Left renal pelvis (tissue), 4 donors: ENCODE measurements at regions not wholly inside any gene's neighbourhood (a gene's known extent, or its start where the extent isn't known, plus 50 kb on each side); places are given as distances from the start of the nearest gene placed in this dataset.

ENCODE experiments used
- DNase-seq, 4 donors: peaks; one replicate each; pipeline ENCODE4 v3.0.0-alpha.2; 2013; ENCODE audit warnings: low read depth in 4 of 4, low spot score in 3 of 4

DNA sequence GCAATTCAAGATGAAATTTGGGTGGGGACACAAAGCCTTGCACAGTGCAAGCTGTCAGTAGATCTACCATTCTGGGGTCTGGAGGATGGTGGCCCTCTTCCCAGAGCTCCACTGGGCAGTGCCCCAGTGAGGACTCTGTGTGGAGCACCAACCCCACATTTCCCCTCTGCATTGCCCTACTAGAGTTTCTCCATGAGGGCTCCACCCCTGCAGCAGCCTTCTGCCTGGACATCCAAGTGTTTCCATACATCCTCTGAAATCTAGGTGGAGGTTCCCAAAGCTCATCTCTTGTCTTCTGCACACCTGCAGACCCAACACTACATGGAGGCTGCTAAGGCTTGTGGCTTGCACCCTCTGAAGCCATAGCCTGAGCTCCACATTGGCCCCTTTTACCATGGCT is 402.3 kb downstream of the RAB28 start:
- DNase-seq: no peak

DNA sequence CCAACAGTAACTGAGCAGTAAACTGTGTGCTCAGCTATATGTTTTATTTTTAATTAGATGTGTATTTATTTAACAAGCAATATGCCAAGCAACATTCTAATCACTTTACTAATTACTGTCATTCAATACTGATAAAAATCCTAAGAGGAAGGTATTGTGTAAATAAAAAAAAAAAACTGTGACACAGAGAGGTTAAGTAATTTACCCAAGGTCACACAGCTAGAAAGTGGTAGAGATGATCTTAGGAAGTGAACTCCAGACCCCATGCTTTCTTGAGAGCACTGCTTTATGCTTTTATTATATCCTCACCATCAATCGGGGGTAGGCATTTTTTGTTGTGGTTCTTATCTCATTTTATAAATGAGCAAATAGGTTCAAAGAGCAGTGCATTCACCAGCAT is 417.1 kb downstream of the RAB28 start:
- DNase-seq: no peak

DNA sequence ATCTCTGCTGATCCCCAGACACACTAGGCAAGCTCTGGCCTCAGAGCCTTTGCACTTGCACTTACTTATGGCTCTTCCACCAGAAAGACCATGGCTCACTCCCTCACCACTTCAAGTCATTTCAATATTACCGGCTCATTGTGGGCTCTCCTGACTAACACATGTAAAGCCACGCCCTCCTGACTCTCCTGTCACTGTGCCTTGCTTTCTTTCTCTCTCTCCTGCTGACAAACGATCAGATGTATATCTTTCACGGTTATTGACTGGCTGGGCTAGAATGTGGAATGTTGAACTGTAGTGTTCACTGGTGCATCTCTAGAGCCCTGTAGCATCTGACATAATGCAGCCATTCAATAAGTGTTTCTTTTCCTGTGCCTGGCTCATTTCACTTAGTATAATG is 425.1 kb downstream of the RAB28 start:
- no peak for DNase-seq

DNA sequence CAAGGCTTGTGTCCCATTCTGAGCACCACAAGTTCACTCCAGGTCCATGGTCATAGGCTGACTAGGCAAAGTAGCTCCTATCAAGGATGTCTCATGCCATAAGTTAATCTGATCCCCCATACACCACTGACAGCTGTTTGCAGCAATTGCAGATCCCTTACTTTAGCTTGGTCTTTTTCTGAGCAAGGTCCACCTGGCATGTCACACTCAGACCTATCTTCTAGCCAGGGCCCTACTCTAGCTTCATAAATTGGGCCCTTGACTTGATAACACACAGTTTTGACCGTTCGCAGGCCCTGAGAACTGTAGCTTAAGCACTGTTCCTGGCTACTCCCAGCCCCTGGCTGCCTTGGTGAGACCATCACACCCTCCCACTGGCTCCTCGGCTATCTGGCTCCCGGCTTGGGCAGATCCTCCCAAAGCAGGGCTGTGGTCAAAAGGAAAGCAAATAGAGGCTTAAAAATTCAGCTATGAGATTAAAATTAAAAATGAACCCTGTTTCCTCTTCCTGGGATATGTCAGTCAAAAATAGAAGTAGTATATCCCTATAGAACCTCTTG is 427.4 kb downstream of the RAB28 start:
- DNase-seq: no peak

DNA sequence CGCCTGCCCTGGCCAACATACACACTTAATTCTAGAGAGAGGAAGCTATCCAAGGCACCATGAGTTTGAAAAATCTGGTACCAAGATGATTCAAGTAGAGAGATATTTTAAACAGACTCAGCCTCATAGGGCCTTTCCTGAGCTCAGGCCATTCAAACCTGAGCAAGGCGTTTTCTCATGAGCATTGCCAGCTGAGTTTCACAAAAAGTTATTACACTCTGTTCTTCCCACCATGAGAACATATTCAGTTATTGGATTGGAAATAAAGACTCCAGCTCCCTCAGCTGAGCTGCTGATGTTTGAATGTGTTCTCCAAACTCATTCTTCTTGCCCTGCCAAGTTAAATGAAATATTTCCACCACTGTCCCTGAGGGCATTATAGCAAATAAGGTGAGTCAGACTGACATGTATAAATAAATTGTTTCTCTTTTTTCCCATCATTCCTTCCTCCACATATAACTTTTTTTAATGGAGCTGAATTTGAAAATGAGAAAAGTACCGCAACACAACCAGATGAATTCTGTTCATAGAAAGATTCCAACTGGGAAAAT is 429.6 kb downstream of the RAB28 start:
- DNase-seq: no peak

DNA sequence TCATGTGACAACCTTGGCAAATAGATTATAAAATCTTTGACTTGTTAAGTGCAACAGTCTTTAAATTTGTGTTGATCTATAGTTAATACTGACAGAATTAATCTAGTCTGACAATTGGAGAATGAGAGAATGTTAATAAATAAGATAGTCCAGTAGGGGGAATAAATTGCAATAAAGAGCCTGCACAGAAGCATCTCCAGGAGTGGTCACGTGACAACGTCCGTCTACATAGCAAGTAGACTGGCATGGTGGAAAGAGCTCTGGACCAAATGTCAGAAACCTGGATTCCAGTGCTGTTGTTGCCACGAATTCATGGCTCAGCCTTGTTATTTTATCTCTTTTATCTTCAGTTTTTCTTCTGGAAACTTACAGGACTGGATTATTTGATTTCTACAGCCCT is 436.5 kb downstream of the RAB28 start:
- no peak for DNase-seq

DNA sequence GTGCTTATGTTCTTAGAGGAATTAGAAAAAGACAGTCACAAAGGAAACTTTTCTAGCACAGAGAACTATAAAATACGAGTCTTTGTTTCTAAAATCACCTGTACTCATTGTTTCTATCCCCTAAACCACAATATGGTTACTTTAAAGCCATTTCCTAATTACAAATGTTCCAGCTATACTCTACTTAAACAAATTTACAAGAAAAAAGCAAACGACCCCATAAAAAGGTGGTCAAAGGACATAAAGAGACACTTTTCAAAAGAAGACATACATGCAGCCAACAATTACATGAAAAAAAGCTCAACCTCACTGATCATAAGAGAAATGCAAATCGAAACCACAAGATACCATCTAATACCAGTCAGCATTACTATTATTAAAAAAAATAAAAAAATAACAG is 447.3 kb downstream of the RAB28 start:
- DNase-seq: no peak

DNA sequence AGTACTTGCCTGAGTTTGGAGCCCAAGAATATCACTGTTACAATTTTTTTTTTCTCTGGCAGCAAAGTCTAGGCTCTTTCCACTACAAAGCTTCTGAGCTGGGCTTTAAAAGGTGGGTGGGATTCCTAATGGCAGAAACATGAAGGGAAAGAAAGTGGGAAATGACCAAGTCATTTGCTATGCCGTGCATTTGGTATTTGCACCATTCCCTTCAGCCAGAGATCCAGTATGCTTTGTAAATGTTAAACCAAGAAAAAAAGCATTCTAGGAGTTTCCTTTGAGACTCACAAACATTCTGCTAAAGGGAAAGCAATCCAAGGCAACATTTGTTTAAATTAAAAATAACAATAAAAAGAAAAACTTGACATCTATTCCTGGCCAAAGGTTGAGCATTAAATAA is 451.2 kb downstream of the RAB28 start:
- DNase-seq: no peak

DNA sequence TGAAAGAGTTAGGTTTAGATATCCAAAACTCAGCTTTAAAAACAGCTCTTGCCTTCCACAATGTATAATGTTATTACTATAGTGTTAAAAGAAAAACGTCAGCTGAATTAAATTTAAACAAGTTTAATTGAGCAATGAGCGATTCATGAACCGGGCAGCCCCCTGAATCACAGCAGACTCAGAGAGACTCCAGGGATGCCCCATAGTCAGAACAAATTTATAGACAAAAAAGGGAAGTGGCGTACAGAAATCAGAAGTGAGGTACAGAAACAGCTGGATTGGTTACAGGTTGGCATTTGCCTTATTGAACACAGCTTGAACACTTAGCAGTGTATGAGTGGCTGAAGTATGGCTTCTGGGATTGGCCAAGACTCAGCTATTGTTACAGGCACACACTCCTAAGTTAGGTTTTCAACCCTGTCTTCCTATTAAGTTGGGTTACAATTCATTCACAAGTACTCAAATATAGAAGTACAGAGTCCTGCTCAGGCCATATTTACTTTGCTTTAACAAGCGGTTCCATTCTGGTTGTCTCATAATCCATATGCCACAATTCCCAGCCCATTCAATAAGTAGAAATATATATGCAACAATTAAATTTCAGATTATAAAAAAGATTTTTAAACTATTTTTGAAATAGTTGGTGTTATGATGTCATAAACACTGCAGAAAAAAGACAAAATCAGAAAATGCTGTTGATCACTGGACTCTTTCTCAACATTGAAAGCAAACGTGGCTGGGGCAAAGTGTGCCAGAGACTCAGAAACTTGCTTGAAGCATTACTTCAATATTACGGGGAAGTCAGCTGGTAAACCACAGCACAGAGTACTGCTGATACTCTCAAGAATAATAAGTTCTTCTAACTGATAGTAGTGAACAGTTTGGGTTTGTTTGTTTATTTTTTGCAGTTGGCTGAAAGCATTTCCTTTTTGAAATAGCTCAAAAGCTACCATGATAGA is 459.7 kb downstream of the RAB28 start:
- no peak for DNase-seq

DNA sequence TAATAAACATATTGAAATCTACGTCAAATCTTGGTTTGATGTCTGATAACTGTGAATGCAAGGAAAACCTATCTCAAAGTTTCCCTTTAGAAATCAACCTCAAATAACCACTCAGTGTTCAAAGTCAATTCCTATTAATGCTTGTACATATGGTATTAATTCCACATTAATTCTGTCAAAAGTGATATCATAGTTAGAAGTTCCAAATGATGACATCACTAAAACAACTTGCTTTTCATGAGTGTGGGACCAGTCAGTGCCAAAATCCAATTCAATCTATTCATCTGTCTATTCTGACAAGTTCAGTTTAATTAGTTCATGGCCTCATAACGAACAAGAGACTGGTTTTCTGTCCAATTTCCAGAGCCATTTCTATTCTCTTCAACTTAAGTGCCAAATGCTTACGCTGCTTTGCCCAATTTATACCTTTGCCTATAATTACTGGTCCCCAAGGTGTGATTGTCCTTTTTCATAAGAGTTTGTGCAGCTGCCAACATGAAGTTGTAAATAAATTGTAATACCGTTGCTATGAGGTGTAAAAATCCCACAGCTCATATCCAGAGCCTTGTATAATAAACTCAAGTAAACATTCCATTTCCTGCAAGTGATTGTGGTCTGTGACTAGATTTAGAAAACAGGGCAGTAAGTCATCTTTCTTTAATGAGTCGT is 476.2 kb downstream of the RAB28 start:
- no peak for DNase-seq

DNA sequence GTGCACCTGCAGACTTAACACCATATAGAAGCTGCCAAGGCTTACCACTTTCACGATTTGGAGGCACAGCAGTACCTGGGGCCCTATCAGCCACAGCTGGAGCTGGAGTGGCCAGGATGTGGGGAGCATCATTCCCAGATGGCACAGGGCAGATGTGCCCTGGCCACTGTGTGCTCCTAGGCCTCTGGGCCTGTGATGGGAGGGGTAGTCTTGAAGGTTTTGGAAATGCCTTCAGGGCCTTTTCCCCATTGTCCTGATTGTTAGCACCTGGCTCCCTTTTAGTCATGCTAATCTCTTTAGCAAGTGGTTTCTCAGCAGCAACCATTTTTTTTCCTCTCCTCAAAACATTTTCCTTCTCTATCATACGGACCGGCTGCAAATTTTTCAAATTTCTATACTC is 490.2 kb downstream of the RAB28 start:
- DNase-seq: no peak

DNA sequence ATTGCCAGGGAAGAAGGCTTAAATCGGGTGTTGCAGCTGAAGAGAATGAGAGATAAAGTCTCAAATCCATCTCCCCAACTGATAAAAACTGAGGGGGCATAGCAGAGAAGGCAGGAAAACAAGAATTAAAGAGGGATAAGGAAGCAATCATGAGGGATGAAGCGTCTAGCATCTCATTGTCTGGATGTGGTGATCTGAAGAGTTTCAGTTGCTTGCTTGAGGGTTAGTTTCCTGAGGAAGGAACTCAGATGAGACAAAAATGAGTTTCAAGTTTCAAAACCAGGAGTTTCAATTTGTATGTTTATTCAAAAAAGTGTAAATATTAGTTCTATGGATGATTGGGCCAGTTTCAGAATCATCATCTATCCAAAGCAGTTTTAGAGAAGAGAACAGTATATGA is 496.9 kb downstream of the RAB28 start:
- DNase-seq: no peak

DNA sequence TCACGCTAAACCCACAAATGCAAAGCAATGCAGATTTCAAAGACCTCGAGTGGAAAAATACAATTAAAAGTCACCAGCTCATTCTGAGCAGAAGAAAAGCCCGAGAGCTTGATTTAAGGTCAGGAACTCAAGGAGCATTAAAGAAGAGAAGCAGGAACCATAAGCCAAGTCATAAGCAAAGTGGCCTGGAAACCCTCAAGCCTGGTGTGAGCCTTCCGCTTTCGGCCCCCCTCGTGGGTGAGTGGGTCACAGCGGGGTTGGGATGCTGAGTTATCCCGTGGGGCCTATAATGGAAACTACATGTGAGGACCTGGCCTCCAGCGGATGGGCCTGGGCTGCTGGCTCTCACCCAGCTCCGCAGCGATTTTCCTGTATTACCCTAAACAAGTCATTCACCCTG is 504.3 kb downstream of the RAB28 start:
- no peak for DNase-seq

DNA sequence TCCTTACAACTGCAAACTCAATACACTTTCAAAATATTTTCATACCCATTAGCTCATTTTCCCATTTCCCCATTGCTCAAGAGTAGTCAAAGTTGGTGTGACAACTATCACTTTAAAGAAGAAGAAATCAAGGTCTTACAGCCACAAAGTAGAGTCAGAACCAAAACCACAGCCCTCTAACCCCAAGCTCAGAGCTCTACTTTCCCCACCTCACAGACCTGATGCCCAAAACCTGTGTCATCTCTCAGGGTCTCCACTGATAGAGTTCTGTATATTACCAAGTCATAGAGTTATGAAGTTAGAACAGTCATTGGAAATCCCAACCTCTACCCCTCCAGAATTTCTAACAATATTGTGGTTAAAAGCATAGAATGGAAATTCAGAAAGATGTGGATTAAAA is 505.8 kb downstream of the RAB28 start:
- no peak for DNase-seq

DNA sequence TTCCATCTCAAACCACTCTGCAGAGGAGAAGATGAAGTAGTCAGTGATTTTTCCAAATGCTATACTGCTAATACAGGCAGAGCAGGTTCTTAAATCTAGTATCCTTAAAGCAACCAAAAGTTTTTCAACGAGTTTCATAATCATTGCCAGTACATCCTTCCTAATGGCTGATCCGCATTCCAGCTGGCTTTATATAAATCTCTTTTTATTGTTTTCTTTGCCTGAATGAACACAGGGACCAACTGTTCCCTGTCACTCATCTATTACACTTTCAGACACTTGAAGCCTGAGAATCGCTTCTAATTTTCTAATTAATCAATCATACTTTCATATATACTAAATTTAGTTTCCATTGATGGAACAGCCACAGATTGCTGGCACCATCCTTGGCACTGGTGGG is 508.6 kb downstream of the RAB28 start:
- DNase-seq: no peak

DNA sequence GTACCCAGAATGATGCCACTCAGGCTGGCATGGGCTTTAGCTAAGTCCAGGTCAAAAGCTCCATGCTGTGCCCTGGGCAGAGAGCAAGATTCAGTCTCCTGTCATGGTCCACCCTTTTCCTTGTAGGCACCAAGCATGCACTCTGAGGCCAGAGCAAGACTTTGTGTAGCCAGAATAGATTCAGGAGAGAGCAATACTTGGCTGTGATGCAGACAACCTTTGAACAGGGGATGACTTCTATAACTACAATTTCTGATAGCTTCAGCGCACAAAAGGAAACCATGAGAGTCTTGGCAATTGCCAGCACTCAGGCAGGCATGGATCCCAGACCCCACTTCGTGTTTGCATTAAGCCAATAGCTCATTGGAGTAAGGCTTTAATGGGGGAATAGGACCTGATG is 510.6 kb downstream of the RAB28 start:
- no peak for DNase-seq

DNA sequence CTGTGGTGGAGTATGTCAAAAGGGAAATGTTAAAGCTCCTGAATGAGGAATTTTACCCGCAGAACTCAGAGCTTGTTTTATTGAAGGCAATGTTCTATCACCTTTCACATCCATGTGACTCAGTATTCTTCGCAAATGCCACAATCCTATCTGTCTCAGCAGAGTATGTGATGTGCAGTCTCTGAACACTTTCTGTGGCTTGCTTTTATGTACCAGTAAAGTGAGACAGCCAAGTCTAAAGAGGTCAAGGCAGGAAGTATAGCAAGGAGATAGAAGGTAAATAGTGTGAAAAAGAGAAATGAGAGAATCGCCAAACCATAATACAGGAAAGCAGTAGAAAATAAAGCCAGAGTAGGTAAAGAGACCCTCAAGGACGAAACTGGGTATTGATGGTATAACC is 515.8 kb downstream of the RAB28 start:
- no peak for DNase-seq

DNA sequence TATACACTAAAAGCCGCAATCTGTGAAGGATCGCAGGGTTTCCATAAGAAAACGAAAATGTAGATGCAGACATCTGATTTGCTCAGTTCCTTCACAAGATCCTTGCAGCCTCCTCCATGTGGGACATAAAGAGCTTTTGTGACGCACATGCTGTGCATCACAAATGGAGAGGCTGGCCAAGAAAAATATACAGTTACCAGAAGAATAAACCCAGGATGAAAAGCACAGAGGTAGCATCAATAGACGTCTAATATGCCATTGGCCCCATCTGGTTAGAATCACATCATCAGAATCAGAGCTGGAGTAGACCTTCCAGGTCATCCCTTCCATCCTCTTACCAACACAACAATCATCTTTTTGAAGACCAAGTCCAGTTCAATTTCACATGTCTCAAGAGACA is 517.4 kb downstream of the RAB28 start:
- no peak for DNase-seq

DNA sequence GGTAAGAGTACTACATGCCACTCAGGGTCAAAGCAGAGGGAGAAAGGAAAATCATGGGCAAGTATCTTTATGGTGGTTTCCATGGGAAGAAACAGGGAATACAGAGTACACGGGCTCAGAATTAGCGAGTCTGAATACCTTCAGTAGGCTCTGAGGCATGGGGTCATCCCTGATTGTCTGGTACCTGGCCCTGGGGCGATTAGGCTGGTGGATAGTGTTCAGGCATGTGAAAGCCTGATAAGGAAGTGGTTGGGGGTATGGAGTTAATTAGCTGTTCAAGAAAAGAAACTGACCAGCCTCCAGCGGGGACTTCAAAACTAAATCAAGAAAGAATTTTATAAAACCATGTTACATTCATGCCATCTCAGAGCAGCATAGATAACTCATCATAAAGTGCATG is 518.8 kb downstream of the RAB28 start:
- no peak for DNase-seq

DNA sequence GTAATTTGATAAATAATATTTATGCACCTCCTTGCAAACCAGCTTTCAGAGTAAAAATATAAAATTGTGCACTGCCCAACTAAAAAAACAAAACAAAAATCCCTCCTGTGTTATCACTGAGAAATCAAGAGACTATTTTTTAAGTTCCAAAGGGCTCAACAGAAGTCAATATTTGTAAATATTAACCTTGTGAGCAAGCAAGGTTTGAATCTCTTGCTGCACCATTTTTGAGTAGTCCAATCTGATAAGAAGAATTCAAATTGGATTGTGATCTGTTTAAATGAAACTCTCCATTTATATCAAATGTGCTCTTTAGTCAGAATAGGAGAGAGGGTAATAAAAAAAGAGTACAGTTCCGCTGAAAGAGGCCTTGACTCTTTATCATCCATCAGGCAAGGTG is 520.2 kb downstream of the RAB28 start:
- no peak for DNase-seq

DNA sequence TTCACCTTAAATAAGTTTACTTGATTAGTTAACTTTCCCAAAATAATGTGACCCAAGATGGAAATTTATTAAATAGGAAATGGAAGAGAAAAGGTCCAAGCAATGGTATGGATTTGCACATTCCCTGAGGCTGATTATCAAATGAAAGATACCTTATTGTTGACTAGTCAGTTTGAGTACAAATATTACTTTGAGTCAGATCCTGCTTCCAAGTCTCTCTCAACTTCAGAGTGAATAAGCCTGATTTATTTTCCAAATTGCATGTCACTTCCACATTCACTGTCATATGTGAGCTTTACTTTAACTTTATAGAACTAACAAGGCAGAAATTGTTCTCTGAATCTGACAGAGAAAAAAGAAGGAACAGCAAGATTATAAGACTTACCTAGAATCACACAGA is 520.8 kb downstream of the RAB28 start:
- DNase-seq: no peak

DNA sequence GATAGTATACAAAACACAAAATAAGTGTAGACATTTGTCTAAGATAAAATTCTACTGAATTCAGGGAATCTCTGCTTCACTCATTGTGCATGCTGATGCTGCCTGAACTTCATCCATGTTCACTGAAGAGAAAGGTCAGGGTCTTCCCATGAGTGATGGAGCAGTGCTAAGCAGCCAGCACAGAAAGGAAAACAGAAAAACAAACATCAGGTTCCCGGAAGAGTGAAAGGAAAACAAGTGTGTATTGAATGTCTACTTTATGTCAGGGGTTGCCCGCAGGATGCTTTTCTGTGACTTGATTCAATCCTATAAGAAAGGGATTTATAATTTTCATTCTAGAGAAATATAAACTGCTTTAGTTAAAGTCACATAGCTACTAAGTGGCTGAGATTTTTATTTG is 522.4 kb downstream of the RAB28 start:
- DNase-seq: no peak
